Dermis blood vessel endothelial cell (primary cell): ENCODE measurements at regions not wholly inside any gene's neighbourhood (a gene's known extent, or its start where the extent isn't known, plus 50 kb on each side); places are given as distances from the start of the nearest gene placed in this dataset.
"Not testable (repeated sequence)": the region's sequence is repeated elsewhere in the genome, so short reads cannot be mapped to it uniquely, and the experiment has no call there.

ENCODE experiments used
- DNase-seq: peaks from one replicate; pipeline ENCODE4 v3.0.0; 2010

- no peak for DNase-seq
Observed at GRCh38 chr12:114616081-114616480, 67.9 kb downstream of the TBX3 start.

- no peak for DNase-seq
Observed at GRCh38 chr12:114614040-114614439, 69.9 kb downstream of the TBX3 start.

- DNase-seq, result no peak
Observed at GRCh38 chr12:114612062-114612461, 71.9 kb downstream of the TBX3 start.

DNA sequence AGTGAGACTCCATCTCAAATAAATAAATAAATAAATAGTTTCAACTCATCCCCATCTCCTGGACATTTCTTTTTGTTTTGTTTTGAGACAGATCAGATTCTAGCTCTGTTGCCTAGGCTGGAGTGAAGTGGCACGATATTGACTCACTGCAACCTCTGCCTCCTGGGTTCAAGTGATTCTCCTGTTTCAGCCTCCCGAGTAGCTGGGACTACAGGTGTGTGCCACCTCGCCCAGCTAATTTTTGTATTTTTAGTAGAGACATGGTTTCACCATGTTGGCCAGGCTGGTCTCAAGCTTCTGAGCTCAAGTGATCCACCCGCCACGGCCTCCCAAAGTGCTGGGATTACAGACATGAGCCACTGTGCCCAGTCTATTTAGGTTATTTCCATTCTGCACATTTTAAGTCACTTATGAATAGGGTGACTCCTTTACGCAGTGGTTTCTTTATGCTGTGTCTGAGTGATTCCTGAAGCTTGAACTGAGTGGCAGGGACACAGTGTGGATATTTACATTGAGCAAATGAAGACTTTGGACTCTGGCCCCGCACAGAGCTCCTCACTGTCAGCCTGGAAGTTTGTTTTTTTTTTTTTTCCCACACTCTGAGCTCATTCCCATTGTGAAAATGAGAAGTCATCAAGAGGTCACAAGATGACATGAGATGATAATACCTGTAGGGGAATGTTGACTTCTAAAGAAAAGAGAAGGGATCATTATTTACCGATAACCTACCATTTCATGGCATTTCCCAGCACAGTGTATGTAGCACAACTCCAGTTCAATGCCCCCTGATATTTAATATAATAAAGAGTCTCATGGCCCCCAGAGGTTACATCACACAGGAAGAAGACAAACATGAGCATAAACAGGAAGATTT, 72.6 kb downstream of the TBX3 start:
- no peak for DNase-seq

DNA sequence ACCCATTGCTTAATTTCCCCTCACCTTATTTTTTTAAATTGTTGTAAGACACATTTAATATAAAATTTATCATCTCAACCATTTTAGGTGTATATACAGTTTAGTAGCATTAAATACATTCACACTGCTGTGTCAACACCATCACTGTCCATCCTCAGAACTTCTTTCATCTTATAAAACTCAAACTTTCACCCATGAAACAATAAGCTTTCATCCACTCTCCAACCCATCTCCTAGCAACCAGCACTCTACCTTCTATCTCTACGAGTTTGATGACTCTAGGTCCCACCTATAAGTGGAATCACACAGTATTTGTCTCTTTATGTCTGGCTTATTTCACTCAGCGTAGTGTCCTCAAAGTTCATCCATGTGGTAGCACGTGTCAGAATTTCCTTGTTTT, 75.5 kb downstream of the TBX3 start:
- DNase-seq, result no peak

GRCh38 chr12:114605918-114606317, 78.1 kb downstream of the TBX3 start:
- no peak for DNase-seq

GRCh38 chr12:114604606-114605005, 79.4 kb downstream of the TBX3 start:
- DNase-seq, result no peak

DNA sequence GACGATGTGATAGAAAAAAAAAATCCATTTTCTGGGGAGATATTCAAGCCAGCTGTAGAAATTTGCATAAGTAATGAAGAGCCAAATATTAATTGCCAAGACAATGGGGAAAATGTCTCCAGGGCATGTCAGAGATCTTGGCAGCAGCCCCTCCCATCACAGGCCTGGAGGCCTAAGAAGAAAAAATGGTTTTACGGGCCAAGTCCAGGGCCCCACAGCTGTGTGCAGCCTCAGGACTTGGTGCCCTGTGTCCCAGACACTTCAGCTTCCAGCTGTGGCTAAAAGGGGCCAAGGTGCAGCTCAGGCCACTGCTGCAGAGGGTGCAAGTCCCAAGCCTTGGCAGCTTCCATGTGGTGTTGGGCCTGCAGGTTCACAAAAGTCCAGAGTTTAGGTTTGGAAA, 83.4 kb downstream of the TBX3 start:
- not testable (repeated sequence) for DNase-seq

- DNase-seq, result no peak
Observed at GRCh38 chr12:114598111-114598510, 85.9 kb downstream of the TBX3 start.

- no peak for DNase-seq
Observed at GRCh38 chr12:114592946-114593345, 91.0 kb downstream of the TBX3 start.

GRCh38 chr12:114588061-114588460, 95.9 kb downstream of the TBX3 start:
- no peak for DNase-seq

- DNase-seq, result no peak
Observed at GRCh38 chr12:114580306-114580705, 103.7 kb downstream of the TBX3 start.

GRCh38 chr12:114579389-114579788, 104.6 kb downstream of the TBX3 start:
- no peak for DNase-seq

- no peak for DNase-seq
Observed at GRCh38 chr12:114562654-114563053, 121.3 kb downstream of the TBX3 start.

- DNase-seq, result no peak
Observed at GRCh38 chr12:114555451-114555850, 128.5 kb downstream of the TBX3 start.

GRCh38 chr12:114547636-114548035, 136.3 kb downstream of the TBX3 start:
- no peak for DNase-seq

- no peak for DNase-seq
Observed at GRCh38 chr12:114530417-114530816, 124.5 kb upstream of the TBX5 start.

DNA sequence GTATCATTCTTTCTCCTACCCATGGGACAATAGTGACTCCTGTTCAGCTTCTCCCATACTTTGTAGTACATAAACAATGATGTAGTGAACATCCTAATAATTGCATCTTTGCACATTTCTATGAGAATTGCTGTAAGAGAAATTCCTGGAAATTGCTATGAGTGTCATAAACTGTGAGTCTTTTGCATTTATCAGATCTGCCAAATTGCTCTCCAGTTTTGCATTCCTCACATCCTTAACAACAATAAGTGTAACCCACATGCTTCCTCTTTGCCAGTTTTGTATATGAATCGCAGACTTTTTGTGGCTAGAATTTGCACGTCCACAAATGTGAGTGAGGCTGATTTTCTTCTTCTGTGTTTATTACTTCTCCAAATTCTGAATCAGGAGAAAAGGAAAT, 124.0 kb upstream of the TBX5 start:
- no peak for DNase-seq

GRCh38 chr12:114528766-114529165, 122.8 kb upstream of the TBX5 start:
- DNase-seq, result no peak

GRCh38 chr12:114521160-114521559, 115.2 kb upstream of the TBX5 start:
- not testable (repeated sequence) for DNase-seq

DNA sequence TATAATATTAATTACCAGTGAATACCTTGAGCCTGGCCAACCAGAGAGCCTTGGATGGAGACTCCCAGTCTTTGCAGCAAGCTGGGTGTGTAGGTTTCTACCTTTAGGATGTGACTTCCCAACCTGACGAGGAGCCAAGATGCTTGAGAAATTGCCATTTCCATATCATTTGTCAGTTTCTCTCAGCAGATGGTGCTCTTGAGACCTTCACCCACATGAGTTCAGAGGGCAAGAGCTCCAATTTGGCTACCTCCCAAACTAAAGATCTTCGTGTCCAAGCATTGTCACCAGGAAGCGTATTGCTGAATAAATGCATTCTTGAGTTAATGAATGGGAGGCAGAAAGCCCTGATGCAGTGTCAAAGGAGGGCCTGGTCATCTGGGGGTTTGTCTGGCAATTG, 106.4 kb upstream of the TBX5 start:
- no peak for DNase-seq

DNA sequence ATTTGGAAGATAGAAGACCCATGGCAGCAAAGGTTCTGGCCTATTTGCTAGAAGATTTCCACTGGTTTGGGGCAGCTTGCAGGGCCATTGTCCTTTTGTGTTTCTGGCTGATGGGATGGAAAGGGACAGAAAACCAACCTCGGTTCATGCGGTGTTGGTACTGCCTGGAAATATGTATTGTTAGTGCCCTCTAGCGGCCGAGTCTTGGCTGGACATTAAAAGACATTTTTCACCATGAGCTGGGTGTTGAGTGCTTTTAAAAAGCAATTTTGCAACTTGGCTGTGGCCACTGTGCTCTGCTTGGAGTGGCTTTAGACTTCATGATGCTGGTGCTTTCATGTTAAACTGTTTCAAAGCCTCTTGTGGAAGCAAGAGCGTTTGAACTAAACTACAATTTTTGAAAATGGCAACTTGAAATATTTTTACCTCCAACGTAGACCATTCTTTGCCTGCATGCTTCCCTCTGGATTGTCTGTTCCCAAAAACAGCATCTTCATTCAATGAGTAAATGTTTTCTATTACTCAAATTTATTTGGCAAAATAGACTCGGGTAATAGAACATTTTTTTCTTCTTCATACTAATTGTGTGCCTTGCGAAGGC, 102.7 kb upstream of the TBX5 start:
- peak; percentile 82 for DNase-seq

DNA sequence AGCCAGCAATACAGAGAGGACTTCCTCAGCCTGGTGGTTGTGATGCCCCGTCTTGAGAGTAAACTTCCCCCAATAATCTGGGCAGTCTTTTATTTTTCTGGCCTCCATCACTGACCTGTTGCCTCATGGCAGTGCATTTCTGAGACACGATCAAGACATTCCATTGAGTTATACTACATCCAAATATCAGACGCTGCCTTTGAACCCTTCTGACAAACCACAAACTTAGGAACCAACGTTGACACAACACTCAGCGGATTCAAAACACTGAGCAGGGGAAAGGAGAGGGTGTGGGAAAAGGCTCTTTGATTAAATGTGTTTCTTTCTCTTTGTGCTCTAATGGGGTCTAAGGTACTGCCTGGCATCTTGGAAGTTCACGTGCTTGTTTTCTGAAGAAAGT, 100.7 kb upstream of the TBX5 start:
- DNase-seq, result no peak

DNA sequence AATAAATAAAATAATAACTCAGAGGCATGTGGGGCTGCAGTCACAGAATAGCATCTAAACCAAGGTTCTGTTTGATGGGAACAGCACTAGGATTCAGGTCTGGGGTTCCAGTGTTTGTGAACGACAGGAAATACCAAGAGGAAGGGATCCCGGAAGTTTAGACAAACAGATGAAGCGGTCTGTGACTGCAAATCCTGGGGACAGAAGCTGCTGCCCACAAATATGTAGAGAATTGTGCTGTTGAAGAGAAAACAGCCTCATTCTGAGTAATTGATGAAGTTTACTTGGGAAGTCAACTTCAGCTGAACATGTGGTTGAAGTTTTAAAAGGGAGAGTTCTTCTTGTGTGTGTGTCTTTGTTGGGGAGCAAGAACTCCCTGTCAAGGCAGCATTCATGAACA, 98.4 kb upstream of the TBX5 start:
- no peak for DNase-seq

DNA sequence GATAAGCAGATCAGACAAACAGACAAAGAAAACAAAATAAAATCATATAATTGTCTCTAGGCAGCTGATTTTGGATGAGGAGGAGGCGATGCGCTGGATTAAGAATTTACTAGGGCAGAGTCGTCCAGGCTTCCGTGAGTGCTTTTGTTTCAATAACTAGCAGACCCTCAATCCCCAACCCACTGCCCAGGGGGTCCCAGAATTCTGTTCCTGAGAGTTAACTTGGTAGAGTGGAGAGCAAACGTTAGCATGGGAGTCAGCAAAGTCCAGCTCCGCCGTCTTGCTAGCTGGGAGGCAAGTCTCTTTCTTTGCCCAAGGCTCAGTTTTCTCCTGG, 95.5 kb upstream of the TBX5 start:
- no peak for DNase-seq
